Upper lobe of right lung (tissue), 1 donor: ENCODE measurements at regions not wholly inside any gene's neighbourhood (a gene's known extent, or its start where the extent isn't known, plus 50 kb on each side); places are given as distances from the start of the nearest gene placed in this dataset.

ENCODE experiments used
- ATAC-seq: fragments of 200-7000 bp; cut with Tn5 transposase; one replicate; pipeline ENCODE4 v1.9.1; 2020; ENCODE audit warnings: mild to moderate bottlenecking, moderate library complexity
- DNase-seq: peaks from one replicate; pipeline ENCODE4 v3.0.0-alpha.2; 2020
- H3K27ac ChIP-seq: fragments of 200-600 bp; one replicate; pipeline ENCODE4 v1.8.0; 2022
- H3K27me3 ChIP-seq: fragments of 200-600 bp; one replicate; pipeline ENCODE4 v1.8.0; 2022; ENCODE audit warnings: mild to moderate bottlenecking
- H3K36me3 ChIP-seq: fragments of 200-600 bp; one replicate; pipeline ENCODE4 v1.8.0; 2022
- H3K4me1 ChIP-seq: fragments of 200-600 bp; one replicate; pipeline ENCODE4 v1.8.0; 2022
- H3K4me3 ChIP-seq: fragments of 200-600 bp; one replicate; pipeline ENCODE4 v1.8.0; 2022; ENCODE audit warnings: mild to moderate bottlenecking
- H3K9me3 ChIP-seq: fragments of 200-600 bp; one replicate; pipeline ENCODE4 v1.8.0; 2022
- intact Hi-C: fragments of 100-400 bp; cut with DNase I; formaldehyde crosslinking; loops from one replicate; pipeline ENCODE4 v1.11.0; 2022
- TF ChIP-seq, protein P1 (sequence below): fragments of 200-600 bp; IDR thresholded peaks from one replicate; pipeline ENCODE4 v1.8.0; 2022; ENCODE audit warnings: antibody characterized with exemption
- donor health status: DM: no; HTN: yes; CAD: no; lungs with severe emphysema.

DNA sequence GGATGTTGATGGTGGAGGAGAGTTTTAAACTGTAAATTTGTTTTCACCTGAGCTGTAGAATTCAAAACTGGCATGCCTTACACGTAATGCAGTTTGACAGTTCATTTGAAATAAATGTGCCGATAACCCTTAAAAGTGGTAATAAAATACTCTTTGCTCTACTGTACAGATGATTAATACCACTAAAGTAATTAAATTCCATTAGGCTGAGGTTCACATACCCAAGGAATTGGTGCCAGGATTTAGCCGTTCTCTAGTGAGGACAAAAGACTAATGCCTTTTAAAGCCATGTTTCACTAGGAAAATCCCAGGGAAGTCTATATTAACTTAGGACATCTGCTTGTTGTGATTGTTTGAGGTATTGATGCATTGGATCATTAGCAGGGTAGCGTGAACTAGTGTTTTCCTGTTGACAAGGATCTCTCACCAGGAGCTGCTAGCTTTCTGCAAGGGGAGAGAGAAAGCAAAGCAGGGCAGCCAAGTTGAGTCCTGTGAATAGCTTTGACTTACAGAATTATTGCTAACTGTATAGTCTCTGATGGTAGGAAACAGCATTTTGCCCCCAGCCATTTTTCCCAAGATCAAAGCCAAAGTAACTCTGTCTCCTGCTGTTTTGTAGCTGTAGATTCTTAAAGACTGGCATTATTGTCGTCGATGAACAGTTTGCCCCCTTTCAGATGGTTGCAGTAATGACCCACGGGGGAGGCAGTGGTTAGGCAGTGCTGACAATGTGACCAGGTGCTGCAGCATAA is 280.9 kb upstream of the FANCL start:
- H3K36me3 ChIP-seq: no peaks in the 10 kb centered on the region
- H3K9me3 ChIP-seq: no peaks in the 10 kb centered on the region
- H3K4me3 ChIP-seq: no peak overlapping the region
- no peaks in the 10 kb centered on the region for H3K4me1 ChIP-seq
- intact Hi-C loops: no loop called here
- H3K27me3 ChIP-seq: no peaks in the 10 kb centered on the region
- ATAC-seq (no peak), DNase-seq (no peak)
- H3K27ac ChIP-seq: no peak overlapping the region
- TF ChIP-seq, protein P1, sequence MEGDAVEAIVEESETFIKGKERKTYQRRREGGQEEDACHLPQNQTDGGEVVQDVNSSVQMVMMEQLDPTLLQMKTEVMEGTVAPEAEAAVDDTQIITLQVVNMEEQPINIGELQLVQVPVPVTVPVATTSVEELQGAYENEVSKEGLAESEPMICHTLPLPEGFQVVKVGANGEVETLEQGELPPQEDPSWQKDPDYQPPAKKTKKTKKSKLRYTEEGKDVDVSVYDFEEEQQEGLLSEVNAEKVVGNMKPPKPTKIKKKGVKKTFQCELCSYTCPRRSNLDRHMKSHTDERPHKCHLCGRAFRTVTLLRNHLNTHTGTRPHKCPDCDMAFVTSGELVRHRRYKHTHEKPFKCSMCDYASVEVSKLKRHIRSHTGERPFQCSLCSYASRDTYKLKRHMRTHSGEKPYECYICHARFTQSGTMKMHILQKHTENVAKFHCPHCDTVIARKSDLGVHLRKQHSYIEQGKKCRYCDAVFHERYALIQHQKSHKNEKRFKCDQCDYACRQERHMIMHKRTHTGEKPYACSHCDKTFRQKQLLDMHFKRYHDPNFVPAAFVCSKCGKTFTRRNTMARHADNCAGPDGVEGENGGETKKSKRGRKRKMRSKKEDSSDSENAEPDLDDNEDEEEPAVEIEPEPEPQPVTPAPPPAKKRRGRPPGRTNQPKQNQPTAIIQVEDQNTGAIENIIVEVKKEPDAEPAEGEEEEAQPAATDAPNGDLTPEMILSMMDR: no peak

DNA sequence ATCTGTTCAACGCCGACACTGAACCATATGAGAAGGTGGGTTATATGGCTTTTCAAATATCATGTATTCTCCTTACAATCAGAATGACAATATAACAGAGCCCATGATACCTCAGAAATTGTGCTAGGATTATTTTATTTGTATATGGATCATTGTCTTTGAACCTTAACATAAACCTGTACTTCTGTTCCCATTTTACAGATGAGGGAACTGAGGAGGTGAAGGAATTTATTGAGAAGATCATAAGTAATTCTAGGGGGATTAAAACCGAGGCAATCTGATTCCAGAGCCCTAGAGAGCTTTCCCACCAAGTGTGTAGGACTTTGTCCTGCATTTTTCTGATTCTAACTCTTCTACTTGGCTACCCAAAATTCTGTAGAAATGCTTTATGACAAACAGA is 279.8 kb upstream of the FANCL start:
- DNase-seq (no peak), ATAC-seq (no peak)
- Histone ChIP-seq H3K4me3 (no peak overlapping the region), H3K4me1 (no peaks in the 10 kb centered on the region), H3K9me3 (no peaks in the 10 kb centered on the region), H3K27ac (no peak overlapping the region), H3K36me3 (no peaks in the 10 kb centered on the region), H3K27me3 (no peaks in the 10 kb centered on the region)
- TF ChIP-seq, protein P1: no peak
- intact Hi-C loops: no loop called here

DNA sequence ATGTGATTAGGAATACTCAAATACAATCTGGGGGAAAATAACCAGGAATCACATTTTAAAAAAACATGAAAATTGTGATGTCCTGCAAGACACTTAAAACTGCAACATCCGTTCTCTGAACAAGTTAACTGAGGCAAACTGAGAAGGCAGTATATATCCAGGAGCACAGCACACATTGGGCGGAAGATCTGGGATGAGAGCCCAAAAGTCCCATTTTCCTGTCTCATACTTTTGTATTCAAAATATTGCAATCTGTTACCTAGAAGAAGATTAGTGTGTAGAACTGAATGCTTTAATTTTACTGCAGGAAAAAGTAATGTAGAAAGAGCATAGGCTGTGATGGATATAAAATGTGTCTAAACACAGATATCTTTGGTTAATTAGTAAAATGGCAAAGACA is 276.8 kb upstream of the FANCL start:
- no peaks in the 10 kb centered on the region for H3K9me3 ChIP-seq
- H3K36me3 ChIP-seq: no peaks in the 10 kb centered on the region
- H3K27me3 ChIP-seq: no peaks in the 10 kb centered on the region
- DNase-seq: no peak
- no peaks in the 10 kb centered on the region for H3K4me1 ChIP-seq
- TF ChIP-seq, protein P1: no peak
- H3K27ac ChIP-seq: no peak overlapping the region
- H3K4me3 ChIP-seq: no peak overlapping the region
- no peak for ATAC-seq
- intact Hi-C loops: no loop called here

DNA sequence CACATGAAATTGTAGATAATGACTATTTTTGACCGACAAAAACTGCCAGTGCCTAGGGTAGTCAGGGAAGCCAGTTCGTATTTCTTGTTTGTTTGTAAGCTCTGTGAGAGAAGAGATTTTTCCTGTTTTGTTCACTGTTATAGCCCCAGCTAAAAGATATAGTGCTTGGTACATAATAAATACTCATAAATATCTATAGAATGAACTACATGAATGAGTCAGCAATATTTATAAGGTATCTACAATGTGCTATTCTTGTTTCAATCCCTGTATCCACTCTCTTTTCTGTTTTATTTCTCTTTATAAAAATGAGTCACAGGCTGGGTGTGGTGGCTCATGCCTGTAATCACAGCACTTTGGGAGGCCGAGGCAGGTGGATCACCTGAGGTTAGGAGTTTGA is 275.6 kb upstream of the FANCL start:
- intact Hi-C loops: no loop called here
- DNase-seq (no peak), ATAC-seq (no peak)
- TF ChIP-seq, protein P1: no peak
- Histone ChIP-seq H3K9me3 (no peaks in the 10 kb centered on the region), H3K4me3 (no peak overlapping the region), H3K27me3 (no peaks in the 10 kb centered on the region), H3K4me1 (no peaks in the 10 kb centered on the region), H3K36me3 (no peaks in the 10 kb centered on the region), H3K27ac (no peak overlapping the region)

DNA sequence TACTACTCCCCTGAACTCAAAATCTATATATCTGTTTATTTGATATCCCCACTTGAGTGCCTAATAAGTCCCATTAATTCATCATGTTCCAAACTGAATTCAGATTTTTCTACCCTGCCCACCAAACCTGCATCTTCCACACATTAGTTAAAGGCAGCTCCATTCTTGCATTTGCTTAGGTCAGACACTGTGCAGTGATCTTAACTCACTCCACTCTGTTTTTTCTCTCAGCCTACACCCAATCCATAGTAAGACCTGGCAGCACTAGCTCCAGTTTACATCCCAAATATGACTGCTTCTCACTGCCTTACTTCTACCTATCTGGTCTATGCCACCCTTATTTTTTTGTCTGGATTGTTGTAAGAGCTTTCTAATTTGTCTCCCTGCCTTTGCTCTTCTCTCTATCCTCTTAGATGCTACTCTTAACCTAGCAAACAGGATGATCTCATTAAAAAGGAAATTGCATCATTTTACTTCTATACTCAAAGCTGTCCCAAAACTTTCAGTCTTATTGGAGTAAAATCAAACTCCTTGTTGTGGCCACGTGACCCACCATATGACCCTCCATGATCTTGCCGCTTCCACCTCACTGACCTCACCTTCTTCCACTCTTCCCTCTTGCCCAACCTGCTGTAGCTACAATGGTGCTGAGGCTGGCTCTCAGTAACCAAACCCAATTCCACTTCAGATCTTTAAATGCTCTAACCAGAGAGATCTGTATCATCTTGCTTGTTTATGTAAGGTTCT is 274.9 kb upstream of the FANCL start:
- H3K27me3 ChIP-seq: no peaks in the 10 kb centered on the region
- no peak overlapping the region for H3K4me3 ChIP-seq
- TF ChIP-seq, protein P1: no peak
- intact Hi-C loops: no loop called here
- no peaks in the 10 kb centered on the region for H3K36me3 ChIP-seq
- H3K27ac ChIP-seq: no peak overlapping the region
- no peak for DNase-seq
- no peaks in the 10 kb centered on the region for H3K4me1 ChIP-seq
- ATAC-seq: no peak
- no peaks in the 10 kb centered on the region for H3K9me3 ChIP-seq
